K562 (cell line): ENCODE measurements at regions not wholly inside any gene's neighbourhood (a gene's known extent, or its start where the extent isn't known, plus 50 kb on each side); places are given as distances from the start of the nearest gene placed in this dataset.

Source experiments
- ATAC-seq: fragments of 200-7000 bp; cut with Tn5 transposase; 3 replicates; pipeline ENCODE4 v1.9.1; 2020; ENCODE audit warnings: moderate library complexity
- BruUV-seq: library from RNA; stranded (reverse); fragments of 400-500 nt; replicated peaks from 2 replicates; lab custom pipeline; 2021; lab: Mats Ljungman, UMichigan
- CTCF ChIA-PET: fragments of 300-600 bp; formaldehyde crosslinking; extraction: SDS; loops from one replicate; lab custom pipeline; 2021; ENCODE audit warnings: low intra/inter-chr PET ratio; lab: Yijun Ruan, JAX
- POLR2A ChIA-PET: fragments of 300-600, 350-650 bp; sonication (Branson Sonifier 250); formaldehyde crosslinking; extraction: SDS; loops from one replicate; lab custom pipeline; 2021; ENCODE audit warnings: antibody characterized with exemption, inconsistent platforms; lab: Yijun Ruan, JAX
- DNase-seq, 4 experiments: peaks; one replicate each; pipeline versions ENCODE4 v3.0.0 to v3.0.0-alpha.2; 2011 to 2018; ENCODE audit warnings: low spot score in 3 of 4, mixed read lengths in 3 of 4; ENCODE audit errors: extremely low read depth in 1 of 4
- FAIRE-seq: peaks from 2 replicates; lab custom pipeline; 2011; peaks lifted over from hg19 to GRCh38; lab: Jason Lieb, UNC
- H2AFZ ChIP-seq: 2 replicates; pipeline ENCODE4 v1.6.0; 2011; ENCODE audit warnings: low read depth, low read length, control low read depth, inconsistent platforms
- H3K27ac ChIP-seq: fragments of 200-600 bp; 3 replicates; pipeline ENCODE4 v1.8.0; 2011; ENCODE audit warnings: low read depth, mild to moderate bottlenecking, control low read depth, inconsistent platforms, low read length, moderate library complexity, mixed read lengths; ENCODE audit errors: extremely low read depth
- H3K27me3 ChIP-seq, 2 experiments: fragments of 300-600 bp in 1 of 2; 2 replicates in 1 of 2; 3 replicates in 1 of 2; pipeline versions ENCODE4 v1.6.0 to v1.8.0; 2011; ENCODE audit warnings: inconsistent platforms in 2 of 2, low read length in 2 of 2, mild to moderate bottlenecking in 1 of 2, mixed read lengths in 1 of 2, moderate library complexity in 1 of 2; ENCODE audit not compliant: control insufficient read depth in 2 of 2, insufficient read depth in 2 of 2
- H3K36me3 ChIP-seq: fragments of 300-600 bp; 3 replicates; pipeline ENCODE4 v1.8.0; 2011; ENCODE audit warnings: mild to moderate bottlenecking, low read length, inconsistent platforms; ENCODE audit not compliant: control insufficient read depth, insufficient read depth
- H3K4me1 ChIP-seq, 2 experiments: fragments of 200-600 bp in 1 of 2; replicated peaks in 1 of 2; 2 replicates in 1 of 2; 3 replicates in 1 of 2; pipeline versions ENCODE4 v1.5.1 to v1.8.0; 2011; ENCODE audit warnings: inconsistent platforms in 2 of 2, low read length in 2 of 2, mild to moderate bottlenecking in 1 of 2, mixed read lengths in 1 of 2, moderate library complexity in 1 of 2; ENCODE audit not compliant: control insufficient read depth in 2 of 2, insufficient read depth in 2 of 2
- H3K4me2 ChIP-seq: 2 replicates; pipeline ENCODE4 v1.6.1; 2011; ENCODE audit warnings: low read length, control low read depth, inconsistent platforms, mixed read lengths; ENCODE audit not compliant: insufficient read depth
- H3K4me3 ChIP-seq: fragments of 200-600 bp; sonication (generic), shearing (Covaris generic); 2 replicates; pipeline ENCODE4 v1.5.1; 2016; ENCODE audit warnings: control low read depth, inconsistent platforms
- H3K79me2 ChIP-seq: fragments of 200-600 bp; 3 replicates; pipeline ENCODE4 v1.8.0; 2011; ENCODE audit warnings: low read length, inconsistent platforms; ENCODE audit not compliant: control insufficient read depth, insufficient read depth
- H3K9ac ChIP-seq, 2 experiments: 2 replicates each; pipeline versions ENCODE4 v1.6.0 to v1.6.1; 2011; ENCODE audit warnings: low read depth in 2 of 2, low read length in 2 of 2, control low read depth in 1 of 2, inconsistent platforms in 1 of 2, mild to moderate bottlenecking in 1 of 2, mixed read lengths in 1 of 2; ENCODE audit not compliant: insufficient read depth in 1 of 2
- H3K9me1 ChIP-seq: one replicate; pipeline ENCODE4 v1.6.0; 2011; ENCODE audit warnings: inconsistent platforms, mild to moderate bottlenecking, low read length, moderate library complexity; ENCODE audit not compliant: control insufficient read depth, insufficient read depth
- H3K9me3 ChIP-seq: replicated peaks from 2 replicates; pipeline ENCODE4 v1.5.1; 2011; ENCODE audit warnings: low read depth, low read length, inconsistent platforms; ENCODE audit not compliant: control insufficient read depth, insufficient read depth
- H4K20me1 ChIP-seq: replicated peaks from 2 replicates; pipeline ENCODE4 v1.6.1; 2011; ENCODE audit warnings: low read length, inconsistent platforms, mixed read lengths; ENCODE audit not compliant: control insufficient read depth, insufficient read depth
- ARHGAP35 ChIP-seq: fragments of 450-650 bp; IDR thresholded peaks from 2 replicates; pipeline ENCODE4 v1.6.1; 2018; ENCODE audit not compliant: partially characterized antibody
- ARID2 ChIP-seq: fragments of 450-650 bp; IDR thresholded peaks from 2 replicates; pipeline ENCODE4 v1.6.1; 2017; ENCODE audit warnings: antibody characterized with exemption, mild to moderate bottlenecking
- CHD2 ChIP-seq: IDR thresholded peaks from 2 replicates; pipeline ENCODE4 v1.6.1; 2011; ENCODE audit warnings: low read depth, low read length
- CREBBP ChIP-seq: IDR thresholded peaks from one replicate; pipeline ENCODE4 v1.6.1; 2012; ENCODE audit warnings: low read depth, mild to moderate bottlenecking, control low read depth, inconsistent platforms, low read length
- EGR1 ChIP-seq: fragments of 450-650 bp; conservative IDR thresholded peaks from 2 replicates; pipeline ENCODE4 v1.6.1; 2017; ENCODE audit warnings: mild to moderate bottlenecking
- ETS1 ChIP-seq: conservative IDR thresholded peaks from 2 replicates; pipeline ENCODE4 v1.6.1; 2011; ENCODE audit warnings: low read depth, mild to moderate bottlenecking, low read length; ENCODE audit not compliant: control insufficient read depth
- GABPB2 ChIP-seq: fragments of 250-450 bp; sonication (Bioruptor Pico); conservative IDR thresholded peaks from 2 replicates; pipeline ENCODE4 v1.5.1; 2021; ENCODE audit warnings: mild to moderate bottlenecking
- HLTF ChIP-seq: fragments of 450-650 bp; IDR thresholded peaks from 2 replicates; pipeline ENCODE4 v1.6.1; 2016
- NFIC ChIP-seq: fragments of 450-650 bp; IDR thresholded peaks from 2 replicates; pipeline ENCODE4 v1.6.1; 2017; ENCODE audit warnings: mild to moderate bottlenecking, inconsistent platforms
- PREB ChIP-seq: sonication (generic); formaldehyde crosslinking; IDR thresholded peaks from 2 replicates; pipeline ENCODE4 v1.8.1; 2023; ENCODE audit warnings: mild to moderate bottlenecking, missing genetic modification reagents
- THRAP3 ChIP-seq: fragments of 450-650 bp; IDR thresholded peaks from 2 replicates; pipeline ENCODE4 v1.6.1; 2016; ENCODE audit warnings: mild to moderate bottlenecking, inconsistent platforms, borderline replicate concordance
- ZNF174 ChIP-seq: fragments of 250-450 bp; sonication (Bioruptor Pico); IDR thresholded peaks from 2 replicates; pipeline ENCODE4 v1.4.0; 2020; ENCODE audit warnings: mild to moderate bottlenecking
- ZNF263 ChIP-seq: sonication (generic); formaldehyde crosslinking; IDR thresholded peaks from 2 replicates; pipeline ENCODE4 v1.8.0; 2022; ENCODE audit warnings: mild to moderate bottlenecking, missing genetic modification reagents, borderline replicate concordance
- ZNF592 ChIP-seq: fragments of 450-650 bp; IDR thresholded peaks from 2 replicates; pipeline ENCODE4 v1.6.1; 2017; ENCODE audit warnings: antibody characterized with exemption, mild to moderate bottlenecking
- ZNF740 ChIP-seq, 3 experiments: fragments of 200-800 bp in 1 of 3; sonication (Bioruptor generic) in 1 of 3; sonication (generic) in 1 of 3; formaldehyde crosslinking in 1 of 3; IDR thresholded peaks; 2 replicates each; pipeline versions ENCODE4 v1.6.1 to v1.8.0; 2016 to 2022; ENCODE audit warnings: mild to moderate bottlenecking in 2 of 3, missing compliant biosample characterization in 2 of 3, missing genetic modification characterization in 2 of 3, missing genetic modification reagents in 1 of 3
- WGBS: fragments of 100-300 bp; shearing (Covaris generic); methylation state at CpG from one replicate; pipeline ENCODE4 v1.1.6; 2016; ENCODE audit warnings: low coverage, mixed read lengths; ENCODE audit not compliant: insufficient coverage; ENCODE audit errors: missing lambda C conversion rate; 5-methylcytosine and 5-hydroxymethylcytosine counted together
- in situ Hi-C: fragments of 300-500 bp; cut with MboI; formaldehyde crosslinking; loops from 4 replicates; pipeline ENCODE4 v1.15.0; 2018; ENCODE audit warnings: inconsistent platforms, mixed read lengths
- intact Hi-C: fragments of 100-400 bp; cut with micrococcal nuclease; formaldehyde crosslinking; loops from 2 replicates; pipeline ENCODE4 v1.14.2; 2022

- FAIRE-seq, result no peak
These were observed 51.7 kb upstream of the RET start for GRCh38 chr10:43024942-43025700.

More at GRCh38 chr10:43024942-43025700, 51.7 kb upstream of the RET start:
- ATAC-seq (no peak), DNase-seq (peak in 1 of 4 experiments; percentile 6)
- intact Hi-C loops (no loop called here), in situ Hi-C loops (no loop called here)
- ChIA-PET CTCF (no interaction called here), POLR2A (interaction anchor here (0.6 kb wide), 1 partner anchor 630 kb away, joined by 3 read pairs; no protein-coding TSS in a partner anchor)
- Histone ChIP-seq H3K79me2 (no peaks in the 10 kb centered on the region), H3K9me3 (no peaks in the 10 kb centered on the region), H3K9me1 (no peaks in the 10 kb centered on the region), H3K27ac (no peak overlapping the region), H3K4me3 (no peak overlapping the region), H2AFZ (no peak overlapping the region), H3K27me3 (peaks cover 3 to 38% of the 10 kb centered on the region in 2 experiments; a peak in 3 of 5 replicates), H4K20me1 (no peaks in the 10 kb centered on the region; the same call in none of the 2 replicates), H3K9ac (no peak overlapping the region), H3K4me2 (no peak overlapping the region), H3K4me1 (peaks cover 0 to 4% of the 10 kb centered on the region in 2 experiments; a peak in 1 of 5 replicates), H3K36me3 (no peaks in the 10 kb centered on the region)
- WGBS, result 4% methylated on average over 11 of the region's 11 CpGs
- TF ChIP-seq THRAP3 (no peak), ZNF740 (CRISPR knock-in tag; IDR thresholded peaks at IDR 0.05) (no peak), ZNF740 (tag; IDR thresholded peaks at IDR 0.05) (no peak), HLTF (no peak), ARHGAP35 (no peak), ARID2 (no peak), GABPB2 (CRISPR knock-in tag) (no peak), ZNF592 (no peak), ZNF174 (no peak), NFIC (no peak), CHD2 (no peak), PREB (CRISPR knock-in tag) (no peak), CREBBP (no peak), ETS1 (no peak), ZNF263 (CRISPR knock-in tag) (no peak), EGR1 (no peak)
- no TSS peak for BruUV-seq
